IPS DF 6.9 (cell line): ENCODE measurements at regions not wholly inside any gene's neighbourhood (a gene's known extent, or its start where the extent isn't known, plus 50 kb on each side); places are given as distances from the start of the nearest gene placed in this dataset.

Source experiments
- DNase-seq: peaks from one replicate; pipeline ENCODE4 v3.0.0-alpha.2; 2013; ENCODE audit warnings: low read depth, low spot score
- H3K27ac ChIP-seq: one replicate; pipeline ENCODE4 v1.5.1; 2013; ENCODE audit warnings: low read length, control low read depth
- H3K27me3 ChIP-seq: 2 replicates; pipeline ENCODE4 v1.6.1; 2013; ENCODE audit warnings: mild to moderate bottlenecking, low read length; ENCODE audit not compliant: control insufficient read depth, insufficient read depth
- H3K36me3 ChIP-seq: 2 replicates; pipeline ENCODE4 v1.6.1; 2013; ENCODE audit warnings: low read length; ENCODE audit not compliant: control insufficient read depth, insufficient read depth
- H3K4me1 ChIP-seq: 2 replicates; pipeline ENCODE4 v1.6.1; 2013; ENCODE audit warnings: low read length; ENCODE audit not compliant: control insufficient read depth, insufficient read depth
- H3K4me3 ChIP-seq: 2 replicates; pipeline ENCODE4 v1.5.1; 2013; ENCODE audit warnings: mild to moderate bottlenecking, low read length
- H3K9me3 ChIP-seq: 2 replicates; pipeline ENCODE4 v1.6.1; 2013; ENCODE audit warnings: low read length, inconsistent platforms; ENCODE audit not compliant: control insufficient read depth, insufficient read depth
- WGBS: extraction: QIAGEN DNeasy Blood & Tissue Kit; methylation state at CpG from one replicate; pipeline ENCODE4 v1.1.7; 2013; ENCODE audit warnings: mixed read lengths, missing lambda C conversion rate; ENCODE audit not compliant: insufficient read length, insufficient coverage; 5-methylcytosine and 5-hydroxymethylcytosine counted together

DNA sequence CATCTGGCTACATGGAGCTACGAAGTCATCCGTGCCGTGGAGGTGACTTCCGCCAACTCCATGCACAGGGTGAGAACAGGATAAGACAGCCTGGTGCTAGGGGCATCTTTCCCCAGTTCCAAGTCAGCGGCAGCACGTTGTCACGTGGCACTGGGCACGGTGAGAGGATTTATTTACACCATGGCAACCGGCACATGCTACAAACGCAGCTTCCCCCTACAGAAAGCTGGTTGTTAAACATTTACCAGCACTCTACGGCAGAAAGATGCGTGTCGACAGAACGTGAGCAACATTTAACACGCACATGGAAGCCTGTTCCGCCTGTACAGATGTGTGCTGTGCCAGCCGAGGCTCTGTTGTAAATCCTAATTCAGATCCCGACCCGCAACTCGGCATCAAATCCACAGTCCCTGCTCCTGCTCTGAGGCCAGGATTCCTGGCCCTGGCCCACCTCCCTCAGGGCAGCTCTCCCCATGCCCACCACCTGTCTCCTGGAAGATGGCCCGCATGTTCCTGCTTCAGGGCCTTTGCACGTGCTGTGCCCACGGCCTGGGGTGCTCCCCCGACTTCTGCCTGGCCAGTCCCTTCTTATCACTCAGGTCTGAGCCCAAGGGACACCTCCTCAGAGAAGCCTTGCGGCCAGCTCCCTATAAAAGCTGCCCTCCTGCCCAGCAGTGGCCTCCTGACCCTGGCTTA lies 114.1 kb downstream of the RFLNA start:
- DNase-seq: no peak
- peaks cover 7% of the 10 kb centered on the region; the same call in 1 of the 2 replicates for H3K4me1 ChIP-seq
- no peak overlapping the region for H3K4me3 ChIP-seq
- no peaks in the 10 kb centered on the region for H3K9me3 ChIP-seq
- H3K27me3 ChIP-seq: no peaks in the 10 kb centered on the region
- WGBS: no CpG with 5 or more reads among the region's 25 CpGs
- no peak overlapping the region for H3K27ac ChIP-seq
- peaks cover 8% of the 10 kb centered on the region; the same call in 1 of the 2 replicates for H3K36me3 ChIP-seq

DNA sequence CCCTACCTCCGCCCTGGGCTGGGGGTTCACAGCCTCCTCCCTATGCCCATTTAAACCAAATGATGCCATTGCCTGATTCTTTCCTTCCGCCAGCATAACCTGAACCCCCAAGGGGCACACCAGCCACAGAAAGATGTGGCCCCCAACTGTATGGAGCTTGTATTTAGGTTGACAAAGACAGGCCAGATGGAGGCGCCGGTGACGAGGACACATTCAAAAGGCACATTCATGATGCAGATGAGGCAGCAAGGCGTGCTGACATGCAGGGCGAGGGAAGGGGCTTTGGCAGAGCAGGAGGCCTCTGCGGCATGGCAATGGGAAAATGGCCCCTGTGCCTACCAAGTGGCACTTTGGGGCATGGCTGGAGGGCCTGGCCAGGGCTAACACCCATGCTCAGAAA lies 112.2 kb downstream of the RFLNA start:
- no CpG with 5 or more reads among the region's 8 CpGs for WGBS
- no peak overlapping the region for H3K27ac ChIP-seq
- H3K36me3 ChIP-seq: peaks cover 2% of the 10 kb centered on the region; the same call in 1 of the 2 replicates

DNA sequence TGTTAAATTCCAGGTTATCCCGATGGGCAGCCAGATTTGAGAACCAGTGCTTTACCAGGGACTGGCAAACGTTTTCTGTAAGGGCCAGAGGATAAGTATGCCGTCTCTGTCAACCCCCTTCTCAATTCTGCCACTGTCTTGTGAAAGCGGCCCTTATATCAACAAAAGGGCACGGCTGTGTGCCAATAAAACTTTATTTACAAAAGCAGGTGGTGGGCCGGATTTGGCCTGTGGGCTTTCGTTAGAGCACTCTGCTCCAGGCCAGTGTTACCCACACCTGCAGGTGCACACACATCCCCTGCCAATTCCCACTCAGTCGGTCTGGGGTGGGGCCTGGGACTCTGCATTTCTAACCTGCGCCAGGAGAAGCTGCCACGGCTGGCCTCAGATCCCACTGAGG lies 111.2 kb downstream of the RFLNA start:
- H3K36me3 ChIP-seq: no peaks in the 10 kb centered on the region
- no peak overlapping the region for H3K27ac ChIP-seq
- no peaks in the 10 kb centered on the region for H3K27me3 ChIP-seq
- no peak for DNase-seq
- H3K4me3 ChIP-seq: no peak overlapping the region
- H3K9me3 ChIP-seq: no peaks in the 10 kb centered on the region
- peaks cover 7% of the 10 kb centered on the region; the same call in 1 of the 2 replicates for H3K4me1 ChIP-seq
- no CpG with 5 or more reads among the region's 10 CpGs for WGBS

More for the DNA sequence above, 112.2 kb downstream of the RFLNA start:
- H3K4me1 ChIP-seq: peaks cover 7% of the 10 kb centered on the region; the same call in 1 of the 2 replicates
- no peak overlapping the region for H3K4me3 ChIP-seq
- no peak for DNase-seq
- no peaks in the 10 kb centered on the region for H3K9me3 ChIP-seq
- H3K27me3 ChIP-seq: no peaks in the 10 kb centered on the region

DNA sequence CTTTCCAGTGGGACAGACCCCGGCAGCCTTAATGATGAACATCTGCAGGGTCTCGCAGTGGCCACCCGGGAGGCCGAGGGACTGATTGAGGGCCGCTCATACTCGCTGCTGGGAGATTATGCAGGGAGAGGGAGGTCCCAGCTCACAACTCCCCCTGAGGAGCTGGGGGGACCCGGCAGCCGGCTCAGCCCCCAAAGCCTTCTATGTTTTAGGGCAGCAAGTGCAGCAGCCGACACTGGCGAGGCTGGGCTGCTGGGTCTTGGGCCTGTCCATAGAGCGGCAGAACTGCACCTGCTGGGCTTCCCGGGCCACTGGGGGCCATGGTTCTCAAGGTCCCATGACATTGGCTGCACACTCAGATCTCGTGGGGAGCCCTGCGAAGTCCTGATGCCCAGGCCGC lies 110.7 kb downstream of the RFLNA start:
- no peak overlapping the region for H3K27ac ChIP-seq

DNA sequence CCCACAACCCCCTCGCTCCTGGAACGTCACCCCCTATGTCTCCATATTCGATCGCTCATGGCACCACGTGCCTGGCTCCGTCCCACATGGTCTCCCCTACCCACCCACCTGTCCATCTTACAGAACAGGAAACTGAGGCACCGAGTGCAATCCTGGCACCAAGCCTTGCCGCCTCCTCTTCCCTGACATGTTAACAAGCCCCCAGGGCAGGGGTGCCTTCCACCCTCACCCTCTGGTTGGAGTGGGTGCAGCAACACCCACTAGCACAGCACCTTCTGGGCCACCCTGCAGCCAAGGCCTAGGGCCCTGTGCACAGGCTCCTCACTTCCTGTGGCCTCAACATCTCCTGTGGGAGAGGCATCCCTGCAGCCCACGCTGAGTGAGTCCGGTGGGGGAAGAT lies 110.3 kb downstream of the RFLNA start:
- H3K27me3 ChIP-seq: no peaks in the 10 kb centered on the region

More for the DNA sequence above, 110.7 kb downstream of the RFLNA start:
- no peaks in the 10 kb centered on the region for H3K9me3 ChIP-seq
- WGBS: no CpG with 5 or more reads among the region's 15 CpGs
- H3K4me3 ChIP-seq: no peak overlapping the region
- H3K36me3 ChIP-seq: 0 out of 2 replicates have a peak, but pooled peaks cover 1% of the 10 kb centered on the region
- H3K27me3 ChIP-seq: no peaks in the 10 kb centered on the region
- DNase-seq: no peak
- H3K4me1 ChIP-seq: peaks cover 6% of the 10 kb centered on the region; the same call in 1 of the 2 replicates

DNA sequence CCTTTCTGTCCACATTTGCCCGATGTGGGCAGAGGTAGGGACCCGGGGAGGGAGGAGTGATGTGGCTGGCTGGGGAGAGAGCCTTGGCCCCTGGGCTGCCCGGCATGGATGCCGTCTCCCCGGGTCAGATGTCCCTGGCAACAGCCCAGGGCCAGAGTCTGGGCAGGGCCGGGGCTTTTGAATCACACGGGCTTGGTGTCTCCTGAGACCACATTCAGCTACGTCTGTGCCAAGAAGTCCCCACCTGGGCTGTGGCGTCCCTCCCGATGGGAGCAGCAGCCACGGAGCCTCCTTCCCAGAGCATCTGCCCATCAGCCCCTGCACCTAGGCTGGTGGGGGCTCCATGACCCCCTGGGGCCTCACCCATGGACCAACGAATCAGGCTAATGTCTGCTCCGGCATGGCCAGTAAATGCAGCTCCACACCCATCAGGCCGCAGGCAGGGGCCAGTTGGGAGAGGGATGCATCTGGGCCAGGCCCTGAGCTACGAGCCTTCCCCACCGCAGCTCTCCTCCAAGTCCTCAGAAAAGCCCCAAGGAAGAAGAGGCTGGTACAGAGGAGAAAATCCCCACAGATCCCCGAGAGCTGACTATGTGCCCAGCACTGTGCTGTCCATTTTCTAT lies 109.4 kb downstream of the RFLNA start:
- 0 out of 2 replicates have a peak, but pooled peaks cover 3% of the 10 kb centered on the region for H3K36me3 ChIP-seq
- no peak overlapping the region for H3K4me3 ChIP-seq
- peaks cover 5% of the 10 kb centered on the region; the same call in 1 of the 2 replicates for H3K4me1 ChIP-seq
- no peak overlapping the region for H3K27ac ChIP-seq
- H3K9me3 ChIP-seq: no peaks in the 10 kb centered on the region
- WGBS: no CpG with 5 or more reads among the region's 17 CpGs
- no peaks in the 10 kb centered on the region for H3K27me3 ChIP-seq
- DNase-seq: no peak

More for the DNA sequence above, 110.3 kb downstream of the RFLNA start:
- H3K27ac ChIP-seq: no peak overlapping the region
- H3K9me3 ChIP-seq: no peaks in the 10 kb centered on the region
- no CpG with 5 or more reads among the region's 10 CpGs for WGBS
- peaks cover 5% of the 10 kb centered on the region; the same call in 1 of the 2 replicates for H3K4me1 ChIP-seq
- no peak overlapping the region for H3K4me3 ChIP-seq
- H3K36me3 ChIP-seq: 0 out of 2 replicates have a peak, but pooled peaks cover 3% of the 10 kb centered on the region
- no peak for DNase-seq

DNA sequence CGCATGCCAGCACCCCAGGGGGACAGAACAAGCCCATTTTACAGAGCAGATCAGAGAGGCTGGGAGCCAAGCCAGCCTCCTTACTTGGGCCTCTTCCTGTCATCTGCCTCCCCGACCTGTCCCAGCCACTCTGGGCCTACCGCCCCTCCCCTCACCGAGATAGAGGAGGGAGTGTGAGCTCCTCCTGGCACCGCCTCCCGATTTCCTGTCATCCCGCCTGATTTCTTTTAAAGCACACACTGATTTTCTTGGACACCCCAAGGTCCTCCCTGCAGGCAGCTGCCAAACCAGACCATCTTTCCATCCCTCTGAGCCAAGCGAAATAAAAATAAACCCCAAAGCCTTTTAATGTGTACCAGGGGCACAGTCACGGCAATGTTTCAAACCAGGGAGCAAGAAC lies 108.4 kb downstream of the RFLNA start:
- H3K36me3 ChIP-seq: 0 out of 2 replicates have a peak, but pooled peaks cover 5% of the 10 kb centered on the region
- H3K9me3 ChIP-seq: no peaks in the 10 kb centered on the region
- H3K4me3 ChIP-seq: no peak overlapping the region
- DNase-seq: no peak
- no peaks in the 10 kb centered on the region for H3K27me3 ChIP-seq
- no CpG with 5 or more reads among the region's 9 CpGs for WGBS
- H3K27ac ChIP-seq: no peak overlapping the region
- H3K4me1 ChIP-seq: peaks cover 5% of the 10 kb centered on the region; the same call in 1 of the 2 replicates

DNA sequence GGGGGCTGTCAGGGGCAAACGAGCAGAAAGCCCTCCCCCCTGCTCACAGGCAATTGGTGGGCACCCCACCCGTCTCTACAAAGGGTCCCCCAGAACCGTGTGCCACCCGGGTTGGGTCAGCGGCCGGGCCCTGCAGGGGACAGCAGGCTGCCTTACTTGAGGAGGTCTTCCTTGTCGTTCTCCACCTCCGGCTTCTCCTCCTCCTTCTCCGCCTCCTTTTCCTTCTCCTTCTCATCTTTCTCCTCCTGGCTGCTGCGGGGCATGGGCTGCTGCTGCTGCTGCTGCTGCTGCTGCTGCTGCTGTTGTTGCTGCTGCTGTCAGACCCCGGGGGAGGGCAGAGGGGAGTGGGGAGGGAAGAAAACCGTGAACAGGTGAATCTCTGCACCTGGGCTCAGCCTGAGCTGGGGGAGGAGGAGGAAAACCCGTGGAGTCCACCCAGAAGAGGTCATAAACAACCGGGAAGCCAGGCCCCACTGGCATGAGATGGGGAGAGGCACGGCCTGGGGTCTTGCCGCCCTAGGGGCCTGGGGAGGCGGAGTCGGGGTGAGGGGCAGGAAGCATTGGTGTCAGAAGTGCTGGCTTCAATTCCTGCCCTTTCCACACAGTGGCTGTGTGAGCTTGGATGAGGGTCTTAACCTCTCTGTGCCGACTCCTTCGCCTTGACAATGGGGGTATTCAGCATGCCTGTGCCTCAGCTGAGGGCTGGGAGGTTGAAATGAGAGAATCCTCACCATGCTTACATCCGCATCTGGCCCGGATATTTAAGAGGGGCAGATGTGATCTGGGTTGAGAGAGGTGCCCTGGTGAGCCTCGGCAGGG lies 107.6 kb downstream of the RFLNA start:
- no CpG with 5 or more reads among the region's 23 CpGs for WGBS
- DNase-seq: no peak
- H3K4me3 ChIP-seq: no peak overlapping the region
- H3K27ac ChIP-seq: no peak overlapping the region
- H3K4me1 ChIP-seq: peaks cover 5% of the 10 kb centered on the region; the same call in 1 of the 2 replicates
- H3K36me3 ChIP-seq: peaks cover 13% of the 10 kb centered on the region
- no peaks in the 10 kb centered on the region for H3K27me3 ChIP-seq
- no peaks in the 10 kb centered on the region for H3K9me3 ChIP-seq

DNA sequence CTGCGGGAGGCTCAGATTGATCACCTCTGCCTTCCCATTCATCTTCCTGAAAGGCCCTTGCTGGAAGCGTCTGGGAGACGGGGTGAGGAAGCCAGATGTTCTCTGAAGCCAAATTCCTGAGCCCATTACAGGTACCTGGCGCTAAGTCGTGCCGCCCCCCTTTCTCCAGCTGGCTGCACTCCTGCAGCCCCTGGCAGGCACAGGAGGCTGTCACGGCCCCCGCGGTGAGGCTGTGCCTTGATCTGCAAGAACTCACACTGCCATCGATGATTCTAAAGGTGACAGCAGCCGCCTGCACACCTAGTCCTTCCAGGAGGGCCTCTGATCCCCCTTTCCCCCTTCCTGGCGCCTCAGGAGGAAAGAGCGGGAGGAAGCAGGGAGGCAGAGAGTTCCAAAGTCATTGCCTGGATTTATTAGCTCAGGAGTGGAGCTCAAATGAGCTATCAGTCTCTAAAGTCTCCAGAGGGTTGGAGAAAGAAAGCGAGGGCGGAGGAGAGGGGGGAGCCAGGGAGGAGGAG lies 106.9 kb downstream of the RFLNA start:
- no peak for DNase-seq
- peaks cover 5% of the 10 kb centered on the region; the same call in 1 of the 2 replicates for H3K4me1 ChIP-seq
- H3K36me3 ChIP-seq: peaks cover 13% of the 10 kb centered on the region
- no peak overlapping the region for H3K4me3 ChIP-seq
- no peak overlapping the region for H3K27ac ChIP-seq
- no peaks in the 10 kb centered on the region for H3K9me3 ChIP-seq
- H3K27me3 ChIP-seq: no peaks in the 10 kb centered on the region
- WGBS: no CpG with 5 or more reads among the region's 15 CpGs

DNA sequence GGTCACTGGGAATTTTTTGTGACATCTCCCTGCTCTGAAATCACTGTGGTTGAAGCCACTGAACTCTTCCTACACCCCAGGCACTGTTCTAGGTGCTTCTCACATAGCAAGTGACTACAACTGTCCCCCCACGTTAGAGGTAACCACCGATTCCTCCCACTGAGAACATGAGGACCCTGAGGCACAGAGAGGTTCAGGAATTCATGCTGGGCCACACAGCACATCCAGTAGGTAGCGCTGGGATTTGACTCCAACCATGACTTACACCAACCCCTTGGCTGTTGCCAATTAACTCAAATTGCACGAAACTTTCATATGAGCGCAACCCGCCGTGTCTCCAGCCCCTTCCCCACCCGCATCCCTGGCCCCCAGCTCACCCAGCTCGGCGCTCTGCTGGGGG lies 105.2 kb downstream of the RFLNA start:
- DNase-seq: no peak
- H3K27me3 ChIP-seq: no peaks in the 10 kb centered on the region
- H3K4me1 ChIP-seq: peaks cover 2% of the 10 kb centered on the region; the same call in 1 of the 2 replicates
- no peak overlapping the region for H3K27ac ChIP-seq
- H3K9me3 ChIP-seq: no peaks in the 10 kb centered on the region
- H3K36me3 ChIP-seq: peaks cover 13% of the 10 kb centered on the region
- H3K4me3 ChIP-seq: no peak overlapping the region
- WGBS: no CpG with 5 or more reads among the region's 10 CpGs
